HFF-Myc (cell line): ENCODE measurements at regions not wholly inside any gene's neighbourhood (a gene's known extent, or its start where the extent isn't known, plus 50 kb on each side); places are given as distances from the start of the nearest gene placed in this dataset.

Experiments
- DNase-seq: peaks from one replicate; pipeline ENCODE4 v3.0.0-alpha.2; 2011; ENCODE audit warnings: low read depth; ENCODE audit errors: extremely low read depth
- H3K4me3 ChIP-seq: replicated peaks from 2 replicates; pipeline ENCODE4 v1.5.1; 2011; ENCODE audit warnings: low read depth, mild to moderate bottlenecking, control low read depth, low read length
- CTCF ChIP-seq: IDR thresholded peaks from 2 replicates; pipeline ENCODE4 v1.5.1; 2012; ENCODE audit warnings: mild to moderate bottlenecking, low read depth, low read length, control low read depth; ENCODE audit errors: missing control alignments

DNA sequence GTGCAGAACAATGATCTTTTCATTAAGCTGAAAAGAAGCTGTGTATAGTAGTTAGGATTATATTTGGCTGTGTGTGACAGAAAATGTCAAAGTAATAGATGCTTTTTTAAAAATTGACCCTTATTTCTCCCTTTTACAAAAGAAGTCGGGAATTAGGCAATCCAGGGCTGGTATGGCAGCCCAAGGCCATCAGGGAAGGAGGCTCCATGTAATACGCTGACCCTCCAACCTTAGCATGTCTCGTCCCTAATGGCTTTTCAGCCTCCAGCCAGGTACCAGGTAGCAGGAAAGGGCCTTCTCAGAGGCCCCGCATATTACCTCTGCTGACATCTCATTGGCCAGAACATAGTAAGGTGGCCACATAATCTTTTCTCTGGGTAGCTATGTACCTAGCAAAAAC, 79.7 kb downstream of the VCPKMT start:
- DNase-seq = no peak
- H3K4me3 ChIP-seq = no peak overlapping the region
- no peak for TF ChIP-seq CTCF

DNA sequence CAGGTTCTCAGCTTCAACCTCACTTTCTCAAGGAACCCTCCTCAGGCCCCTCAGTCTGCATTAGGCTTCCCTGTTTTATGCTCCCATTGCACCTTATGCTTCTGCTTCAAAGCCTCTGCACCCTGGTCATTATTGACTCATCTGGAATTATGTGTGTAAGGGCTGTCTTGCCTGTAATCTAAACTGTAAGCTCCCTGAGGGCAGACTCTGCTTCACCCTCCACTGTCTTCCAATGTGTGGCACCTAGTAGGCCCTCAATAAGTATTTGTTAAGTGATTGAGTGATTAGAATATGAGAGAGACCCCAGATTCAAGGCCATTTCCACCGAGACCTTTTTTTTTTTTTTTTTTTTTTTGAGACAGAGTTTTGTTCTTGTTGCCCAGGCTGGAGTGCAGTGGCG, 79.1 kb downstream of the VCPKMT start:
- no peak overlapping the region for H3K4me3 ChIP-seq
- no peak for TF ChIP-seq CTCF

DNA sequence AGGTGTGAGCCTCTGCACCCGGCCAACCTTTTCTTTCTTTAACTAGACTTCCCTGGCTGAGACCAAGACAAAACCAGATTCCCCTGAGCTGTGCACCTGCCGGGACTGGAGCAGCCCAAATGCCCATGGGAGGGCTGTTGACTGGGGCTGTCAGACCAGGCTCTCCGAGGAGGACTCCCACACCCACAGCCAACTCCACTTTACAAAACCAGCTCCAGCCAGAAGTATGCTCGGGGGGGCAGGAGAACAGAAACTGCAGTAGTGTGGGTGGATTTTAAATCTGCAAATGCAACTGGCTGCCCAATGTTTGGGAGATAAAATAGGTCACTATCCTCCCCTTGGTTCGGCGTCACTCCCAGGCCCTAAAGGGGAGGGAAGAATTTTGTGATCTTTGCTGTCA, 78.5 kb downstream of the VCPKMT start:
- H3K4me3 ChIP-seq = no peak overlapping the region
- no peak for DNase-seq
- TF ChIP-seq CTCF = no peak

More for the DNA sequence above, 79.1 kb downstream of the VCPKMT start:
- DNase-seq = no peak

GRCh38 chr14:50038398-50039119, 77.8 kb downstream of the VCPKMT start:
- peak; percentile 59 for DNase-seq
- TF ChIP-seq CTCF = no peak
- H3K4me3 ChIP-seq = no peak overlapping the region

DNA sequence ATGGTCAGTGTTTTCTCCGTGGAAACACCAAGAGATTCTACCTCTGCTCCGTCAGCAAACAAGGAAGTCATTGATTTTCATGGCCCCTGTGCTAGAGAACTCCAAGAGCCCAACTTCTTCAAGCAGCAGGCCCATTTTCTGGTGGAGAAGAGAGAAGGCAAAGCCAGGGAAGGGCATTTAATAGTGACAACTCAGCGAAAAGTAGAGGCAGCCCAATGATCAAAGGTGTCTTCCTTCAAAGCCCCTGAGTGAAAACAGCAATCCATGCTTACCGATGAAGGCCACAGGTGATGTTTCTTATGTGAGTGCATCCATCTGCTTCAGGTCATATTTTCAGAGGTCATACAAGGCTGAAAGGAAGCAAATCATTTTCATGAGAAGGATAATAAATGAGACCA, 77.3 kb downstream of the VCPKMT start:
- no peak overlapping the region for H3K4me3 ChIP-seq
- no peak for DNase-seq
- no peak for TF ChIP-seq CTCF

GRCh38 chr14:50039734-50040400, 76.5 kb downstream of the VCPKMT start:
- TF ChIP-seq CTCF = no peak
- DNase-seq = no peak

GRCh38 chr14:50040401-50040775, 76.0 kb downstream of the VCPKMT start:
- TF ChIP-seq CTCF = no peak
- peak; percentile 65 for DNase-seq
- H3K4me3 ChIP-seq = no peak overlapping the region

More at GRCh38 chr14:50039734-50040400, 76.5 kb downstream of the VCPKMT start:
- no peak overlapping the region for H3K4me3 ChIP-seq
